Coronary artery (tissue), 2 donors: ENCODE measurements at regions not wholly inside any gene's neighbourhood (a gene's known extent, or its start where the extent isn't known, plus 50 kb on each side); places are given as distances from the start of the nearest gene placed in this dataset.

Source experiments
- DNase-seq: peaks from one replicate; pipeline ENCODE4 v3.0.0-alpha.2; 2017; ENCODE audit warnings: low spot score
- H3K27ac ChIP-seq, 2 donors: fragments of 200-600 bp; sonication (generic); one replicate each; pipeline ENCODE4 v1.5.1; 2016 to 2019
- H3K4me3 ChIP-seq: fragments of 200-600 bp; sonication (generic); 2 replicates; pipeline ENCODE4 v1.5.1; 2016; ENCODE audit warnings: mild to moderate bottlenecking, moderate library complexity
- CTCF ChIP-seq: fragments of 200-600 bp; sonication (generic); IDR thresholded peaks from one replicate; pipeline ENCODE4 v1.5.1; 2019; ENCODE audit warnings: antibody characterized with exemption

DNA sequence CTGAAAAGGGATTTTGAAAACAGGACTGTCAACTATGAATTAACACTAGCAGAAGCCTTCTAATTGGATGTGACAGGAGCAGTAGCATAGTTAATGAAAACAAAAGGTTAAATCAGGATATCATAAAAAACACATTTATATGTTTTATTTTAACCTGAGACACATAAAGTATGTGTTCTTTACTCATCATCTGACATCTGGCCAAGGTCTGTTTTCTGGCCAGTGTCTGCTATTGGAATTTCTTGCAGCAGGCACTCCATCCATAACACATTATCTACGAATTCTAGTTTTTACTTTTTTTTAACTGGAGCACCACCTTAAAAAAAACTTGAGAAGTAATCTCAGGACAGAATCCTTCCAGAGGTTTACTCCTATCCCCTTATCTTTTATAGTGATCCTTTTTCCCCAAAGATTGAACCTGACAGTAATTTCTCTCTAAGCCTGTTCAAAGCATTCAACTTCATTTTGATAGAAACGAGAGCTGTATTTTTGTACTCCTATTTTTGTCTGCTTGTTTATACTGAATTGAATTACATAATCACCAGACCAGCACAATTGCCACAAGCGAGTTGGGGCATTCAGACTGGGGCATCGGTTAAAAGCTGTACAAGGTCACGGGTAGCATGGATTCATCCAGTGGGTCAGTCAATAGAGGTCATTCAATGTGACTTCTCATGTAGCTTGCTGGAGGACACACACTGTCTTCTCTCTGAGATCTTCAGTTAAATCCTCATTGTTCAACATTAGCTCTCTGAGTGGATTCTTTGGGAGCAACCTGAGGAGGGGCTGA lies 205.6 kb upstream of the CLINT1 start:
- TF ChIP-seq CTCF = no peak
- no peak overlapping the region for H3K27ac ChIP-seq
- no peak overlapping the region for H3K4me3 ChIP-seq
- DNase-seq = no peak

DNA sequence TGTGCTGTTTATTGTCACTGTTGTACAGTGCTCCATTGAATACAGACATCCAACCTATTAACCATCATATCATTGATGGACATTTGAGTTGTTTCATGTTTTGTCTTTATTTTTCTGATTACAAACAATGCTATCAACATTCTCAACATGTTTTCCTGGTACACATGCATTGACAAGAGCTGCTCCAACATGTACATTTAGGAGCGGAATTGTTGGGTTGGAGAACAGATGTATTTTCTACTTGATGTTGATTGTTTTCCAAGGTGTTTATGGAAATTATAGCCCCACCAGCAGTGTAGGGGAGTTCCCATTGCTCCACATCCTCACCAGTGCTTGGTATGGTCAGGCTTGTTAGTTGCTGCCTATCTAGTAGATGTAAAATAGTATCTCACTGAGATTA lies 204.1 kb upstream of the CLINT1 start:
- DNase-seq = no peak
- TF ChIP-seq CTCF = no peak
- H3K4me3 ChIP-seq = no peak overlapping the region
- no peak overlapping the region for H3K27ac ChIP-seq

GRCh38 chr5:158061451-158061850 lies 202.5 kb upstream of the CLINT1 start:
- H3K4me3 ChIP-seq = no peak overlapping the region
- no peak overlapping the region for H3K27ac ChIP-seq
- no peak for DNase-seq
- no peak for TF ChIP-seq CTCF

DNA sequence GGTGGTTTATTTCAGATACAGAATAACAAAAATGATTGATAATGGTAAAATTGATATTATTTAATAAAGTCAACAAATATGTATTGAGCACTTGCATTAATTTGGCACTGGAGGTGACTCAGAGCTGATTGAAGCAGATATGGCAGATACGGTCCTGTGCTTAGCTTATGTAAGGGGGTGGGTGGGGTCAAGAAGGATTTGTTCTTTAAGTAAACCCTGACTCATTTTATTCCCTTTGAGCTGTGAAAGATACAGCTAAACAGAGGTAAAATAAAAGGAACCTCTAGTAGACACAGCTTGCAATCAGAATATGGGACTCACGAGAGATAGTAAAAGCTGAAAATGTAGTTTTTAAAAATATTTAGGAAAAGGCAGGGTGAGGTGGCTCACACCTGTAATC lies 201.3 kb upstream of the CLINT1 start:
- no peak for TF ChIP-seq CTCF
- H3K27ac ChIP-seq = no peak overlapping the region
- DNase-seq = no peak
- H3K4me3 ChIP-seq = no peak overlapping the region

- DNase-seq = no peak
These were observed 199.5 kb upstream of the CLINT1 start for GRCh38 chr5:158058208-158059120.

GRCh38 chr5:158056130-158056825 lies 197.3 kb upstream of the CLINT1 start:
- no peak overlapping the region for H3K27ac ChIP-seq
- TF ChIP-seq CTCF = no peak

More at GRCh38 chr5:158058208-158059120, 199.5 kb upstream of the CLINT1 start:
- Histone ChIP-seq H3K27ac (no peak overlapping the region), H3K4me3 (no peak overlapping the region)
- no peak for TF ChIP-seq CTCF

More at GRCh38 chr5:158056130-158056825, 197.3 kb upstream of the CLINT1 start:
- no peak for DNase-seq
- no peak overlapping the region for H3K4me3 ChIP-seq
